Gastroesophageal sphincter (tissue), 4 donors: ENCODE measurements at regions not wholly inside any gene's neighbourhood (a gene's known extent, or its start where the extent isn't known, plus 50 kb on each side); places are given as distances from the start of the nearest gene placed in this dataset.
A peak's percentile ranks its signal among the peaks of the same experiment; 100 is the strongest.

Experiments used
- ATAC-seq: fragments of 150-250 bp; one replicate; pipeline ENCODE4 v1.9.1; 2016; ENCODE audit warnings: mild to moderate bottlenecking, moderate library complexity
- H3K27ac ChIP-seq, 4 donors: fragments of 200-600 bp; sonication (generic) in 3 of 4; 1 replicate in 3 of 4; 2 replicates in 1 of 4; pipeline ENCODE4 v1.5.1; 2016 to 2019
- H3K27me3 ChIP-seq: fragments of 200-600 bp; sonication (generic); one replicate; pipeline ENCODE4 v1.5.1; 2019
- H3K36me3 ChIP-seq, 2 donors: fragments of 200-600 bp; sonication (generic); one replicate each; pipeline ENCODE4 v1.5.1; 2019; ENCODE audit warnings: control low read depth in 1 of 2
- H3K4me1 ChIP-seq, 3 donors: fragments of 200-600 bp; sonication (generic); 1 replicate in 2 of 3; 2 replicates in 1 of 3; pipeline ENCODE4 v1.5.1; 2016 to 2019; ENCODE audit warnings: control low read depth in 2 of 3
- H3K4me3 ChIP-seq, 2 donors: fragments of 200-600 bp; sonication (generic); one replicate each; pipeline ENCODE4 v1.5.1; 2019; ENCODE audit warnings: mild to moderate bottlenecking in 1 of 2, moderate library complexity in 1 of 2
- H3K9me3 ChIP-seq, 3 donors: fragments of 200-600 bp; sonication (generic); one replicate each; pipeline ENCODE4 v1.5.1; 2017 to 2019; ENCODE audit warnings: control low read depth in 2 of 3
- CTCF ChIP-seq, 4 experiments: fragments of 200-600 bp in 2 of 4; fragments of 450-650 bp in 2 of 4; sonication (generic) in 1 of 4; IDR thresholded peaks; one replicate each; pipeline ENCODE4 v1.5.1; 2017 to 2019; ENCODE audit warnings: antibody characterized with exemption in 4 of 4, mild to moderate bottlenecking in 2 of 4, moderate library complexity in 2 of 4
- EP300 ChIP-seq: sonication (generic); formaldehyde crosslinking; IDR thresholded peaks from one replicate; pipeline ENCODE4 v1.6.1; 2017; ENCODE audit warnings: antibody characterized with exemption, mild to moderate bottlenecking
- POLR2A ChIP-seq, 2 donors: fragments of 450-650 bp; IDR thresholded peaks; one replicate each; pipeline ENCODE4 v1.6.1; 2017; ENCODE audit warnings: antibody characterized with exemption in 2 of 2, mild to moderate bottlenecking in 2 of 2, moderate library complexity in 1 of 2
- POLR2AphosphoS5 ChIP-seq: sonication (generic); formaldehyde crosslinking; IDR thresholded peaks from one replicate; pipeline ENCODE4 v1.6.1; 2017; ENCODE audit warnings: antibody characterized with exemption
- WGBS, 2 donors: methylation state at CpG; one replicate each; pipeline ENCODE4 v1.1.5; 2018; ENCODE audit warnings: low coverage in 1 of 2; 5-methylcytosine and 5-hydroxymethylcytosine counted together

GRCh38 chr2:226673314-226673723, 126.3 kb downstream of the IRS1 start:
- Histone ChIP-seq H3K9me3 (no peaks in the 10 kb centered on the region), H3K36me3 (no peaks in the 10 kb centered on the region), H3K27ac (no peak overlapping the region), H3K4me1 (peaks cover 0 to 13% (median 4%) of the 10 kb centered on the region in 3 donors), H3K4me3 (no peak overlapping the region), H3K27me3 (no peaks in the 10 kb centered on the region)
- no peak for TF ChIP-seq CTCF (IDR thresholded peaks at IDR 0.05)
- TF ChIP-seq EP300 = no peak
- peak; percentile 63 for ATAC-seq
- WGBS, 2 donors = 27 to 36% methylated on average over 3 to 4 of the region's 4 CpGs

- Histone ChIP-seq H3K27ac (no peak overlapping the region), H3K27me3 (no peaks in the 10 kb centered on the region), H3K4me3 (no peak overlapping the region), H3K9me3 (no peaks in the 10 kb centered on the region), H3K4me1 (peaks cover 0 to 13% (median 4%) of the 10 kb centered on the region in 3 donors), H3K36me3 (no peaks in the 10 kb centered on the region)
- WGBS, 2 donors = 79 to 100% methylated on average over 1 to 4 of the region's 4 CpGs
- ATAC-seq = no peak
- TF ChIP-seq POLR2A (IDR thresholded peaks at IDR 0.05) = no peak
- no peak for TF ChIP-seq POLR2AphosphoS5
- TF ChIP-seq EP300 = no peak
- TF ChIP-seq CTCF (IDR thresholded peaks at IDR 0.05) = no peak
These were observed 128.4 kb downstream of the IRS1 start for GRCh38 chr2:226671141-226671676.

- Histone ChIP-seq H3K27me3 (no peaks in the 10 kb centered on the region), H3K9me3 (no peaks in the 10 kb centered on the region), H3K4me1 (peaks cover 0 to 13% (median 4%) of the 10 kb centered on the region in 3 donors), H3K36me3 (no peaks in the 10 kb centered on the region), H3K4me3 (no peak overlapping the region), H3K27ac (no peak overlapping the region)
- TF ChIP-seq CTCF (IDR thresholded peaks at IDR 0.05) = no peak
- no peak for TF ChIP-seq POLR2AphosphoS5
- TF ChIP-seq POLR2A (IDR thresholded peaks at IDR 0.05) = no peak
- no peak for TF ChIP-seq EP300
- ATAC-seq = no peak
- WGBS, 2 donors = 86 to 92% methylated on average over 1 to 3 of the region's 3 CpGs
These were observed 129.7 kb downstream of the IRS1 start for GRCh38 chr2:226669905-226670304.

- Histone ChIP-seq H3K36me3 (no peaks in the 10 kb centered on the region), H3K27me3 (no peaks in the 10 kb centered on the region), H3K9me3 (no peaks in the 10 kb centered on the region), H3K27ac (no peak overlapping the region), H3K4me3 (no peak overlapping the region), H3K4me1 (peaks cover 0 to 11% (median 4%) of the 10 kb centered on the region in 3 donors)
- no peak for ATAC-seq
- no peak for TF ChIP-seq EP300
- no peak for TF ChIP-seq POLR2A (IDR thresholded peaks at IDR 0.05)
- TF ChIP-seq POLR2AphosphoS5 = no peak
- no peak for TF ChIP-seq CTCF (IDR thresholded peaks at IDR 0.05)
- WGBS, 2 donors = 75 to 79% methylated on average over 3 to 4 of the region's 4 CpGs
These were observed 130.4 kb downstream of the IRS1 start for GRCh38 chr2:226669249-226669648.

GRCh38 chr2:226667736-226668135, 131.9 kb downstream of the IRS1 start:
- no peak for TF ChIP-seq POLR2AphosphoS5
- TF ChIP-seq POLR2A (IDR thresholded peaks at IDR 0.05) = no peak
- TF ChIP-seq CTCF (IDR thresholded peaks at IDR 0.05) = no peak
- no peak for TF ChIP-seq EP300
- no peak overlapping the region for H3K27ac ChIP-seq
- no peaks in the 10 kb centered on the region for H3K9me3 ChIP-seq
- ATAC-seq = no peak
- WGBS, 2 donors = 63 to 87% methylated on average over 2 of the region's 5 CpGs
- no peaks in the 10 kb centered on the region for H3K36me3 ChIP-seq
- no peak overlapping the region for H3K4me3 ChIP-seq
- peaks cover 0 to 7% (median 0%) of the 10 kb centered on the region in 3 donors for H3K4me1 ChIP-seq
- no peaks in the 10 kb centered on the region for H3K27me3 ChIP-seq
